KMS-11 (cell line): ENCODE measurements at regions not wholly inside any gene's neighbourhood (a gene's known extent, or its start where the extent isn't known, plus 50 kb on each side); places are given as distances from the start of the nearest gene placed in this dataset.

Experiments
- H2AFZ ChIP-seq: fragments of 200-600 bp; sonication (generic); 2 replicates; pipeline ENCODE4 v1.6.1; 2016; ENCODE audit warnings: antibody characterized with exemption, mixed run types, low read depth
- H3K27ac ChIP-seq: fragments of 200-600 bp; sonication (generic); 2 replicates; pipeline ENCODE4 v1.6.1; 2016; ENCODE audit warnings: mild to moderate bottlenecking, mixed run types
- H3K27me3 ChIP-seq: fragments of 200-600 bp; sonication (generic); 2 replicates; pipeline ENCODE4 v1.6.1; 2017; ENCODE audit warnings: mild to moderate bottlenecking, low read depth, mixed run types, moderate library complexity; ENCODE audit not compliant: insufficient read depth
- H3K36me3 ChIP-seq: fragments of 200-600 bp; sonication (generic); 2 replicates; pipeline ENCODE4 v1.6.1; 2017; ENCODE audit warnings: mild to moderate bottlenecking, mixed run types; ENCODE audit not compliant: insufficient read depth
- H3K4me1 ChIP-seq: fragments of 200-600 bp; sonication (generic); 2 replicates; pipeline ENCODE4 v1.6.1; 2016; ENCODE audit warnings: mild to moderate bottlenecking, low read depth, mixed run types; ENCODE audit not compliant: poor library complexity, severe bottlenecking
- H3K4me2 ChIP-seq: fragments of 200-600 bp; sonication (generic); 2 replicates; pipeline ENCODE4 v1.7.0; 2016; ENCODE audit warnings: mild to moderate bottlenecking, mixed run types
- H3K4me3 ChIP-seq: fragments of 200-600 bp; sonication (generic); IDR thresholded peaks from 2 replicates; pipeline ENCODE4 v1.6.1; 2017; ENCODE audit warnings: low read depth, low read length, mixed read lengths; ENCODE audit not compliant: insufficient read depth
- H3K79me2 ChIP-seq: fragments of 200-600 bp; sonication (generic); 2 replicates; pipeline ENCODE4 v1.6.1; 2016; ENCODE audit warnings: low read depth, mixed run types; ENCODE audit not compliant: insufficient read depth
- H3K9ac ChIP-seq: fragments of 200-600 bp; sonication (generic); 2 replicates; pipeline ENCODE4 v1.6.1; 2016; ENCODE audit warnings: mild to moderate bottlenecking, mixed run types
- H4K20me1 ChIP-seq: fragments of 200-600 bp; sonication (generic); 2 replicates; pipeline ENCODE4 v1.6.1; 2016; ENCODE audit warnings: mild to moderate bottlenecking, mixed run types; ENCODE audit not compliant: insufficient read depth
- TF ChIP-seq, protein P1 (sequence below): fragments of 200-600 bp; sonication (generic); conservative IDR thresholded peaks from 2 replicates; pipeline ENCODE4 v1.6.1; 2017; ENCODE audit warnings: low read depth, mild to moderate bottlenecking, antibody characterized with exemption, low read length, moderate library complexity, mixed read lengths

DNA sequence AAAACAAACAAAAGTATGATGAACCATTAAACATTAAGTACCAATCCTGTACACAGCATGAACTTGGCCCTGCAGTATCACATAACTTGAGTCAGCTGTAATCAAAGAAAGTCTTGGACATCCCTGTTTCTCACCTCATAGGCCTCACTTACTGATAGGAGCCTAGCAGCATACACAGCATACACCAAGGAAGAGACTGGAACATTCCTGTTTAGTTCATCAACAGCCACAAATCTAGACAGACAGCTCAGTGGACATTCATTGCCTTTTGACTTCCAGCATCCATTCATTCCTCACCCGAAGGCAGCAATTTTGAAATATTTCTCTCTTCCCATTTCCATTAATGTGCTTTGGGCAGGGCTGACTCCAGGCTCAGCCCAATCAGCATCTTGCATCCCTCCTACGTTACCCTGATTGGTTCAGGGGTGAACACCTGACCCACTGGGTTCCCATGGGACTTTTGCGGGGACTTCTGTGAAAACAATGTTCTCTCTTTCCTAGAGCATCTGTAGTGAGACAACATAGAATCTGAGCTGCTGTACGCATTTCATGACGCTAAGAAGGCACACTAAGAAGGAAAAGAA is 336.7 kb upstream of the ZFHX3 start:
- H3K27me3 ChIP-seq = no peaks in the 10 kb centered on the region
- H2AFZ ChIP-seq = no peak overlapping the region
- H3K79me2 ChIP-seq = no peaks in the 10 kb centered on the region
- H4K20me1 ChIP-seq = no peaks in the 10 kb centered on the region
- H3K36me3 ChIP-seq = no peaks in the 10 kb centered on the region
- H3K4me1 ChIP-seq = no peaks in the 10 kb centered on the region
- TF ChIP-seq, protein P1, sequence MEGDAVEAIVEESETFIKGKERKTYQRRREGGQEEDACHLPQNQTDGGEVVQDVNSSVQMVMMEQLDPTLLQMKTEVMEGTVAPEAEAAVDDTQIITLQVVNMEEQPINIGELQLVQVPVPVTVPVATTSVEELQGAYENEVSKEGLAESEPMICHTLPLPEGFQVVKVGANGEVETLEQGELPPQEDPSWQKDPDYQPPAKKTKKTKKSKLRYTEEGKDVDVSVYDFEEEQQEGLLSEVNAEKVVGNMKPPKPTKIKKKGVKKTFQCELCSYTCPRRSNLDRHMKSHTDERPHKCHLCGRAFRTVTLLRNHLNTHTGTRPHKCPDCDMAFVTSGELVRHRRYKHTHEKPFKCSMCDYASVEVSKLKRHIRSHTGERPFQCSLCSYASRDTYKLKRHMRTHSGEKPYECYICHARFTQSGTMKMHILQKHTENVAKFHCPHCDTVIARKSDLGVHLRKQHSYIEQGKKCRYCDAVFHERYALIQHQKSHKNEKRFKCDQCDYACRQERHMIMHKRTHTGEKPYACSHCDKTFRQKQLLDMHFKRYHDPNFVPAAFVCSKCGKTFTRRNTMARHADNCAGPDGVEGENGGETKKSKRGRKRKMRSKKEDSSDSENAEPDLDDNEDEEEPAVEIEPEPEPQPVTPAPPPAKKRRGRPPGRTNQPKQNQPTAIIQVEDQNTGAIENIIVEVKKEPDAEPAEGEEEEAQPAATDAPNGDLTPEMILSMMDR = no peak
- no peak overlapping the region for H3K9ac ChIP-seq
- no peak overlapping the region for H3K4me3 ChIP-seq
- no peak overlapping the region for H3K4me2 ChIP-seq
- H3K27ac ChIP-seq = no peak overlapping the region

DNA sequence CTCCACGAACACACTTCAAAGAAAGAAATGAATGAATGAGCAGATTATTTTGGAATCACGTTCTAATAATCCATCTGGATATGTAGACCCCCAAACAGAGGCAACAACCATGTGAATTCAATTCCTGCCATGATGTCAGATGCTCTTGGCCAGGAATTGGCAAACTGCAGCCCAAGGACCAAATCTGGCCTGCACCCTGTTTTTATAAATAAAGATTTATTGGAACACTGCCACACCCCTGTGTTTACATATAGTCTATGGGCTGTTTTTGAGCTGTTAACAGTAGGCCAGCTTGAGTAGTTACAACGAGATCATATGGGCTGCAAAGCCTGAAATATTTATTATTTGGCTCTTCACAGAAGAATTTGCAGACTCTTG is 336.0 kb upstream of the ZFHX3 start:
- TF ChIP-seq, protein P1 = no peak
- H3K27me3 ChIP-seq = no peaks in the 10 kb centered on the region
- H3K4me1 ChIP-seq = no peaks in the 10 kb centered on the region
- H2AFZ ChIP-seq = no peak overlapping the region
- H4K20me1 ChIP-seq = no peaks in the 10 kb centered on the region
- no peak overlapping the region for H3K4me2 ChIP-seq
- no peaks in the 10 kb centered on the region for H3K36me3 ChIP-seq
- H3K4me3 ChIP-seq = no peak overlapping the region
- no peak overlapping the region for H3K27ac ChIP-seq
- H3K79me2 ChIP-seq = no peaks in the 10 kb centered on the region
- H3K9ac ChIP-seq = no peak overlapping the region

DNA sequence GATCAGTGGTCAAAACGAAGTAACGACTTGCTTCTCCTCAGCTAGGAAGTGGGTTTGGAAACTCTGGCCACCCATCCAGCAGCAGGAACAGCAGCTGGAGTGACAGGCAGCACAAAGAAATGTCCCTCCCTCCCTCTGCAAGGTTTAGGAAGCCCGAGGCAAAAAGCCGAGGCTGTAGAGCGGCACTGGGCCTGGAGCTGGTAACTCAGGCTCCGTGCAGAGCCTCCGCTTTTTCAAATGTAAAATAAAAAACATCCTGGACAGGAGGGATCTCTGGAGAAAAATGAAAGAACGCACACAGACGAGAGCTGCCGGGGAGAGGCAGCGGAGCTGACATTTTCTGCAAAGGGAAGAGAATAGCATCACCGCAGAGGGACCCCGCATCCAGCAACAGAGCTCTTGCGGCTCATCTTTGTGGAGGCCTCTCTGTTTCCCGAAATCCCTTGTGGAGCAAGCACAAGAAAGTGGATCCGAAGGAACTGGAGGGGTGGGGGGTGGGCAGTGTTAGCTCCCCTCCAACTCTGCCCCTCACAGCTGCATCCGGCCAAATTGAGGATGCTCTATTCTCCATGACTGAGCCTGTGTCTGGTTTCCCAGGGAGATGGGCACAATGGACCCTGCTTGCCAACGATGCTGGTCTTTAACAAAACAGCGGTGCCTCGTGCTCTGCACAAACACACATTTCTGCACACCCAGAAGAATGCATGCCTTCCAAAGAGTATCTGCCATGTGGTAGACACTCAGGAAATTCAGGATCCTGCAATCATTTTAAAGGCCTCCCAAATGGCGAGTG is 335.5 kb upstream of the ZFHX3 start:
- Histone ChIP-seq H3K9ac (no peak overlapping the region), H3K27ac (no peak overlapping the region), H3K4me1 (no peaks in the 10 kb centered on the region), H2AFZ (no peak overlapping the region), H3K79me2 (no peaks in the 10 kb centered on the region), H3K36me3 (no peaks in the 10 kb centered on the region), H3K27me3 (no peaks in the 10 kb centered on the region), H4K20me1 (no peaks in the 10 kb centered on the region), H3K4me3 (no peak overlapping the region), H3K4me2 (no peak overlapping the region)
- TF ChIP-seq, protein P1 = no peak

DNA sequence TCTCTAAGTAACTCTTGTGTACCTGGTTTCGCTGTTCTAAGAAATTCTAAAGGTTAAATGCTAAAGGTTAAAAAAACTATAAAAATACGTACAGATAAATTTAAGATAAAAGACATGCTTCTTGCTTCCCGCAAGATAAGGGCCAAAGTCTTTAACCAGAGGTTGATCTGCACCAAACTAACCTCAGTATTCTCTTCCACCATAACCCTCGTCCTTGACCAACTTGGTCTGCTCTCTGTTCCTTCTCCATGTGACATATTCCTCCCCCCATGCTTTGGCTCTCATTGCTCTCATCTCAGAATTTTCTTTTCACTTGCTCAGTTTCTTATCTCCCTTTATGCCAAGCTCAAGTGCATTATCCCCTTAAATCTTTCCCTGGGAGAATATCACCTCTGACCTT is 330.5 kb upstream of the ZFHX3 start:
- no peaks in the 10 kb centered on the region for H4K20me1 ChIP-seq
- no peak overlapping the region for H3K4me3 ChIP-seq
- no peak overlapping the region for H3K9ac ChIP-seq
- H3K27ac ChIP-seq = no peak overlapping the region
- H3K4me2 ChIP-seq = no peak overlapping the region
- H3K79me2 ChIP-seq = no peaks in the 10 kb centered on the region
- TF ChIP-seq, protein P1 = no peak
- H2AFZ ChIP-seq = no peak overlapping the region
- no peaks in the 10 kb centered on the region for H3K4me1 ChIP-seq
- no peaks in the 10 kb centered on the region for H3K27me3 ChIP-seq
- H3K36me3 ChIP-seq = no peaks in the 10 kb centered on the region
